ENCODE measurements at regions not wholly inside any gene's neighbourhood (a gene's known extent, or its start where the extent isn't known, plus 50 kb on each side); places are given as distances from the start of the nearest gene placed in this dataset.
A peak's percentile ranks its signal among the peaks of the same experiment; 100 is the strongest.
"Not testable (repeated sequence)": the region's sequence is repeated elsewhere in the genome, so short reads cannot be mapped to it uniquely, and the experiment has no call there.

- H3K9me3 ChIP-seq (ENCODE audit: insufficient read depth, low read depth); H3K4me1 ChIP-seq (replicated peaks; ENCODE audit: insufficient read depth); BruUV-seq (replicated peaks); H3K4me2 ChIP-seq; H3K79me2 ChIP-seq (ENCODE audit: low read depth); H3K9me2 ChIP-seq (ENCODE audit: insufficient read depth); H3K36me3 ChIP-seq (ENCODE audit: low read depth); H3K27ac ChIP-seq; H3K4me3 ChIP-seq; H3K27me3 ChIP-seq (ENCODE audit: insufficient read depth, low read depth); H4K20me1 ChIP-seq (ENCODE audit: insufficient read depth); H2AFZ ChIP-seq; CTCF ChIA-PET; intact Hi-C loops (cut with micrococcal nuclease; ENCODE audit: unreplicated experiment); DNase-seq; H3F3A ChIP-seq (ENCODE audit: insufficient read depth, low read depth); POLR2A ChIA-PET (ENCODE audit: unreplicated experiment): not testable (repeated sequence)
- peak; percentile 58 for TF ChIP-seq CTCF (conservative IDR thresholded peaks at IDR 0.05)
These were observed 4854.9 kb upstream of the OR11H1 start for GRCh38 chr22:10673065-10673464.

- DNase-seq; H3K36me3 ChIP-seq (ENCODE audit: low read depth); H3K79me2 ChIP-seq (ENCODE audit: low read depth); CTCF ChIA-PET; H3K4me3 ChIP-seq; H3K27me3 ChIP-seq (ENCODE audit: insufficient read depth, low read depth); H3K4me2 ChIP-seq; intact Hi-C loops (cut with micrococcal nuclease; ENCODE audit: unreplicated experiment); H3K4me1 ChIP-seq (replicated peaks; ENCODE audit: insufficient read depth); H3K27ac ChIP-seq; POLR2A ChIA-PET (ENCODE audit: unreplicated experiment); BruUV-seq (replicated peaks); H3K9me2 ChIP-seq (ENCODE audit: insufficient read depth); H4K20me1 ChIP-seq (ENCODE audit: insufficient read depth); H3F3A ChIP-seq (ENCODE audit: insufficient read depth, low read depth); H3K9me3 ChIP-seq (ENCODE audit: insufficient read depth, low read depth); H2AFZ ChIP-seq: not testable (repeated sequence)
- peak; percentile 57 for TF ChIP-seq CTCF (conservative IDR thresholded peaks at IDR 0.05)
These were observed 4849.3 kb upstream of the OR11H1 start for GRCh38 chr22:10678720-10679119.

- H3K4me2 ChIP-seq; H3K9me2 ChIP-seq (ENCODE audit: insufficient read depth); H3K9me3 ChIP-seq (ENCODE audit: insufficient read depth, low read depth); H3K79me2 ChIP-seq (ENCODE audit: low read depth); POLR2A ChIA-PET (ENCODE audit: unreplicated experiment); H4K20me1 ChIP-seq (ENCODE audit: insufficient read depth); intact Hi-C loops (cut with micrococcal nuclease; ENCODE audit: unreplicated experiment); H2AFZ ChIP-seq; H3F3A ChIP-seq (ENCODE audit: insufficient read depth, low read depth); CTCF ChIA-PET; BruUV-seq (replicated peaks); H3K4me1 ChIP-seq (replicated peaks; ENCODE audit: insufficient read depth); H3K36me3 ChIP-seq (ENCODE audit: low read depth); H3K27me3 ChIP-seq (ENCODE audit: insufficient read depth, low read depth); H3K27ac ChIP-seq; H3K4me3 ChIP-seq: not testable (repeated sequence)
- peak in 1 of 2 experiments; percentile 31 for DNase-seq
These were observed 4842.6 kb upstream of the OR11H1 start for GRCh38 chr22:10685436-10685835.

- H3K9me2 ChIP-seq (ENCODE audit: insufficient read depth); H3K36me3 ChIP-seq (ENCODE audit: low read depth); intact Hi-C loops (cut with micrococcal nuclease; ENCODE audit: unreplicated experiment); H3K4me2 ChIP-seq; H3K79me2 ChIP-seq (ENCODE audit: low read depth); H3K4me1 ChIP-seq (replicated peaks; ENCODE audit: insufficient read depth); BruUV-seq (replicated peaks); H3K27me3 ChIP-seq (ENCODE audit: insufficient read depth, low read depth); H3K4me3 ChIP-seq; H4K20me1 ChIP-seq (ENCODE audit: insufficient read depth); H2AFZ ChIP-seq; CTCF ChIA-PET; H3K9me3 ChIP-seq (ENCODE audit: insufficient read depth, low read depth); POLR2A ChIA-PET (ENCODE audit: unreplicated experiment); H3K27ac ChIP-seq; H3F3A ChIP-seq (ENCODE audit: insufficient read depth, low read depth): not testable (repeated sequence)
- peak in 1 of 2 experiments; percentile 4 for DNase-seq
- peak; percentile 45 for TF ChIP-seq CTCF (conservative IDR thresholded peaks at IDR 0.05)
These were observed 4840.7 kb upstream of the OR11H1 start for GRCh38 chr22:10687256-10687655.

- H3K9me3 ChIP-seq (ENCODE audit: insufficient read depth, low read depth); H2AFZ ChIP-seq; H3K4me1 ChIP-seq (replicated peaks; ENCODE audit: insufficient read depth); H4K20me1 ChIP-seq (ENCODE audit: insufficient read depth); H3K36me3 ChIP-seq (ENCODE audit: low read depth); H3K27ac ChIP-seq; H3K9me2 ChIP-seq (ENCODE audit: insufficient read depth); POLR2A ChIA-PET (ENCODE audit: unreplicated experiment); CTCF ChIA-PET; intact Hi-C loops (cut with micrococcal nuclease; ENCODE audit: unreplicated experiment); H3K4me3 ChIP-seq; H3K27me3 ChIP-seq (ENCODE audit: insufficient read depth, low read depth); H3F3A ChIP-seq (ENCODE audit: insufficient read depth, low read depth); BruUV-seq (replicated peaks); H3K4me2 ChIP-seq; H3K79me2 ChIP-seq (ENCODE audit: low read depth); DNase-seq: not testable (repeated sequence)
These were observed 4829.2 kb upstream of the OR11H1 start for GRCh38 chr22:10698836-10699235.
